ENCODE measurements at regions not wholly inside any gene's neighbourhood (a gene's known extent, or its start where the extent isn't known, plus 50 kb on each side); places are given as distances from the start of the nearest gene placed in this dataset.
"Not testable (repeated sequence)": the region's sequence is repeated elsewhere in the genome, so short reads cannot be mapped to it uniquely, and the experiment has no call there.

GRCh38 chr2:36302911-36303310 lies 52.7 kb upstream of the CRIM1 start:
- CTCF ChIA-PET: no interaction called here

GRCh38 chr2:36301843-36302242 lies 53.7 kb upstream of the CRIM1 start:
- H3K36me3 Mint-ChIP-seq (ENCODE audit: low read depth): no peaks in the 10 kb centered on the region
- H3K9me3 Mint-ChIP-seq: peaks cover 3% of the 10 kb centered on the region
- peaks cover 2% of the 10 kb centered on the region for H3K4me1 Mint-ChIP-seq (ENCODE audit: low read depth)
- no peak overlapping the region for H3K4me3 Mint-ChIP-seq
- no peak overlapping the region for H3K27ac Mint-ChIP-seq
- no peak for DNase-seq
- no peaks in the 10 kb centered on the region for H3K27me3 Mint-ChIP-seq (ENCODE audit: low read depth)
- intact Hi-C loops (cut with micrococcal nuclease): no loop called here
- CTCF ChIA-PET: no interaction called here

More at GRCh38 chr2:36302911-36303310, 52.7 kb upstream of the CRIM1 start:
- no peak overlapping the region for H3K27ac Mint-ChIP-seq
- H3K27me3 Mint-ChIP-seq (ENCODE audit: low read depth): no peaks in the 10 kb centered on the region
- intact Hi-C loops (cut with micrococcal nuclease): no loop called here
- no peak overlapping the region for H3K4me3 Mint-ChIP-seq
- peaks cover 3% of the 10 kb centered on the region for H3K9me3 Mint-ChIP-seq
- H3K4me1 Mint-ChIP-seq (ENCODE audit: low read depth): peaks cover 2% of the 10 kb centered on the region
- H3K36me3 Mint-ChIP-seq (ENCODE audit: low read depth): no peaks in the 10 kb centered on the region
- DNase-seq: no peak

DNA sequence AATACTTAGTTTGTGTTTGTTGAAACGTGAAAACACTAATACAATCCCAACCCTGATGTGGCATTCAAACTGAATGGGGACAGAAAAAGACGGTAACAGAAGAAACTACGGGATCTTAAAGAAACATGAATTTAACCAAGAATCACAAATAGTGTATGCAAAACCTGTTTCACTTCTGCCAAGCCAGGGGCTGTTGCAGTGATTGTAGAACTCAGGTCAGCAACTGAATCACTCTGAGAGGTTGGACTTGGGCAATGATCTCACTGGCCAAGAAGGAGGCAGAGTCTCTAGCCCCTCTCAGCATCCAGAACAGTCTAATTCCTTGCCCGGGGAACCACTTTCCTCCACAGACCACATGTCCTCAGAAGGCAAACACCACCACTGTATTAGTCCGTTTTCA lies 54.9 kb upstream of the CRIM1 start:
- H3K4me3 Mint-ChIP-seq: no peak overlapping the region
- peaks cover 2% of the 10 kb centered on the region for H3K4me1 Mint-ChIP-seq (ENCODE audit: low read depth)
- intact Hi-C loops (cut with micrococcal nuclease): no loop called here
- no peak for DNase-seq
- no peaks in the 10 kb centered on the region for H3K27me3 Mint-ChIP-seq (ENCODE audit: low read depth)
- H3K9me3 Mint-ChIP-seq: peaks cover 3% of the 10 kb centered on the region
- CTCF ChIA-PET: interaction anchor here (0.7 kb wide), 1 partner anchor 157 kb away, joined by 3 read pairs; no protein-coding TSS in a partner anchor
- H3K27ac Mint-ChIP-seq: no peak overlapping the region
- H3K36me3 Mint-ChIP-seq (ENCODE audit: low read depth): no peaks in the 10 kb centered on the region

- Mint-ChIP-seq H3K4me1 (ENCODE audit: low read depth) (no peaks in the 10 kb centered on the region), H3K27ac (no peak overlapping the region), H3K4me3 (no peak overlapping the region), H3K9me3 (no peaks in the 10 kb centered on the region), H3K36me3 (ENCODE audit: low read depth) (no peaks in the 10 kb centered on the region), H3K27me3 (ENCODE audit: low read depth) (no peaks in the 10 kb centered on the region)
- DNase-seq: no peak
- CTCF ChIA-PET: interaction anchor here (0.7 kb wide), 1 partner anchor 152 kb away, joined by 3 read pairs; no protein-coding TSS in a partner anchor
- intact Hi-C loops (cut with micrococcal nuclease): no loop called here
Observed at GRCh38 chr2:36296798-36297197, 58.8 kb upstream of the CRIM1 start.

GRCh38 chr2:36294316-36294721 lies 61.3 kb upstream of the CRIM1 start:
- Mint-ChIP-seq H3K4me1 (ENCODE audit: low read depth) (no peaks in the 10 kb centered on the region), H3K4me3 (no peak overlapping the region), H3K27ac (no peak overlapping the region), H3K9me3 (no peaks in the 10 kb centered on the region), H3K36me3 (ENCODE audit: low read depth) (no peaks in the 10 kb centered on the region), H3K27me3 (ENCODE audit: low read depth) (no peaks in the 10 kb centered on the region)
- CTCF ChIA-PET: no interaction called here
- intact Hi-C loops (cut with micrococcal nuclease): no loop called here
- DNase-seq: no peak

- intact Hi-C loops (cut with micrococcal nuclease): no loop called here
- Mint-ChIP-seq H3K27ac (no peak overlapping the region), H3K27me3 (ENCODE audit: low read depth) (no peaks in the 10 kb centered on the region), H3K4me3 (no peak overlapping the region), H3K9me3 (no peaks in the 10 kb centered on the region), H3K36me3 (ENCODE audit: low read depth) (no peaks in the 10 kb centered on the region), H3K4me1 (ENCODE audit: low read depth) (peaks cover 17% of the 10 kb centered on the region)
- DNase-seq: no peak
- CTCF ChIA-PET: no interaction called here
Observed at GRCh38 chr2:36290306-36290856, 65.2 kb upstream of the CRIM1 start.

DNA sequence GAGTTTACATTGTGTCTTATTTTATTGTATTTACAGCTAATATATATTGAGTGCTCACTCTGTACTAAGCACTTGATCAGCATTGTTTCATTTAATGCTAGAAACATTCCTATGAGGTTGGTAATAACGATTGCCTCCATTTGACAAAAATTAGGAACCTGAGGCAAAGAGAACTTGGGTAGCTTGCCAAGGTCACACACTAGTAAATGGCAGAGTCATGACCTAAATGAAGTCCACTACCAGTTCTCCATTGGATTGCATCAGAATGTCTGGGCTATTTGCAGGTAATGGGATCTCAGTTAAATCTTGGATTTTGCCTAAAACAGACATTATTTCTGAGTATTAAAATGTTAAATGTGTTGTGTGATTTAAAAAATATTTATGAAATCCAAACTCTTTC lies 65.8 kb upstream of the CRIM1 start:
- H3K9me3 Mint-ChIP-seq: no peaks in the 10 kb centered on the region
- no peak overlapping the region for H3K4me3 Mint-ChIP-seq
- DNase-seq: no peak
- no peaks in the 10 kb centered on the region for H3K36me3 Mint-ChIP-seq (ENCODE audit: low read depth)
- H3K27me3 Mint-ChIP-seq (ENCODE audit: low read depth): no peaks in the 10 kb centered on the region
- intact Hi-C loops (cut with micrococcal nuclease): no loop called here
- CTCF ChIA-PET: no interaction called here
- no peak overlapping the region for H3K27ac Mint-ChIP-seq
- H3K4me1 Mint-ChIP-seq (ENCODE audit: low read depth): peaks cover 17% of the 10 kb centered on the region

DNA sequence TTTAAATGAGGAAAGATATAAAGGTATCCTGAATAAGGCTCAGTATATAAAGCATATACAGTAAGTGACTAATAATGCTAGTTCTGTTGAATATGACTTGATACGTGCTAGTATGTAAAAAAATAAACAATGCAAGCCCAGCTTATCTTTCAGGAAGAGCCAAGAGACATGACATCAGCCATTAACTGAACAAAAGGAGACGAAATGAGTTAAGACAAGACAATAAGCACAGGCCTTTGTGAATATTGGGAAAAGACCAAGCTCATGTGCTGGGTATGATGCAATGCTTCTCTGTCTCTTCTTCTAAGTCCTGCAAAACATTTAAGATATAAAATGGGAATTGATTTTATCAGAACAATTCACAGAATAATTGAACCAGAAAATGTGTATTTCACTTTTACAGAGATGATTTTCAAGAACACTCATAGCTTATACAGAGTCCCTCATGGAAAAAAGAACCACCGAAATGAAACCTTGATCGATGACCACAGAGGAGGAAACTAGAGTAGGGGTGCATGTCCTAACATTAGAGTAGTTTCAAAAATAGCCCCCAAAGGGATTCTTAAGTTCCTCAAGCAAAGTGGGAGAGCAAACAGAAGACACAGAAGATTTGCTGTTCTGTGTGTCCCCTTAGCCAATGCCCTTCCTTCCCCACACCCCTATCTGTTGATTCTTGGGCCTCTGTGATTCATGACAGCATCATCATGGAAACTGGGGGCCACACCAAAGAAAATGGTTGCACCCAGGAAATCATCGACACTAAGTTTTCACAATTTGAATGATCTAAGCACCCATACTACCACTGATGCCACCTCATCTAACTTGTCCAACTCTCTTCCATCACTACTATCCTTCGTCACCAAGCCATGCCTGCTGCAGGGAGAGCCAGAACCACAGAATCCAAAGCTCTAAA lies 68.0 kb upstream of the CRIM1 start:
- no peak overlapping the region for H3K4me3 Mint-ChIP-seq
- DNase-seq: peak; percentile 48
- H3K36me3 Mint-ChIP-seq (ENCODE audit: low read depth): peaks cover 1% of the 10 kb centered on the region
- no peaks in the 10 kb centered on the region for H3K27me3 Mint-ChIP-seq (ENCODE audit: low read depth)
- CTCF ChIA-PET: no interaction called here
- H3K27ac Mint-ChIP-seq: no peak overlapping the region
- H3K9me3 Mint-ChIP-seq: no peaks in the 10 kb centered on the region
- peaks cover 17% of the 10 kb centered on the region for H3K4me1 Mint-ChIP-seq (ENCODE audit: low read depth)
- intact Hi-C loops (cut with micrococcal nuclease): no loop called here

- intact Hi-C loops (cut with micrococcal nuclease); H3K36me3 Mint-ChIP-seq (ENCODE audit: low read depth); H3K27me3 Mint-ChIP-seq (ENCODE audit: low read depth); H3K4me3 Mint-ChIP-seq; DNase-seq; H3K27ac Mint-ChIP-seq; H3K4me1 Mint-ChIP-seq (ENCODE audit: low read depth); CTCF ChIA-PET: not testable (repeated sequence)
- H3K9me3 Mint-ChIP-seq: peaks cover 20% of the 10 kb centered on the region
Observed at GRCh38 chr2:36279506-36279905, 76.1 kb upstream of the CRIM1 start.

- CTCF ChIA-PET: interaction anchor here (1.3 kb wide), 1 partner anchor 39 kb away, joined by 3 read pairs; no protein-coding TSS in a partner anchor
- Mint-ChIP-seq H3K36me3 (ENCODE audit: low read depth) (no peaks in the 10 kb centered on the region), H3K4me3 (no peak overlapping the region), H3K27me3 (ENCODE audit: low read depth) (no peaks in the 10 kb centered on the region), H3K9me3 (peaks cover 20% of the 10 kb centered on the region), H3K27ac (no peak overlapping the region), H3K4me1 (ENCODE audit: low read depth) (no peaks in the 10 kb centered on the region)
- intact Hi-C loops (cut with micrococcal nuclease): loop anchor here (1.0 to 2.0 kb wide), 3 partner anchors 32 to 38 kb away; no protein-coding TSS in a partner anchor
- DNase-seq: no peak
Observed at GRCh38 chr2:36277881-36278523, 77.6 kb upstream of the CRIM1 start.

- H3K4me1 Mint-ChIP-seq (ENCODE audit: low read depth): no peaks in the 10 kb centered on the region
- H3K27me3 Mint-ChIP-seq (ENCODE audit: low read depth): no peaks in the 10 kb centered on the region
- intact Hi-C loops (cut with micrococcal nuclease): loop anchor here (1.0 to 2.0 kb wide), 3 partner anchors 31 to 37 kb away; no protein-coding TSS in a partner anchor
- peak; percentile 59 for DNase-seq
- CTCF ChIA-PET: interaction anchor here (1.3 kb wide), 1 partner anchor 38 kb away, joined by 3 read pairs; no protein-coding TSS in a partner anchor
- H3K4me3 Mint-ChIP-seq: no peak overlapping the region
- H3K9me3 Mint-ChIP-seq: peaks cover 20% of the 10 kb centered on the region
- no peaks in the 10 kb centered on the region for H3K36me3 Mint-ChIP-seq (ENCODE audit: low read depth)
- no peak overlapping the region for H3K27ac Mint-ChIP-seq
Observed at GRCh38 chr2:36277146-36277808, 78.3 kb upstream of the CRIM1 start.

DNA sequence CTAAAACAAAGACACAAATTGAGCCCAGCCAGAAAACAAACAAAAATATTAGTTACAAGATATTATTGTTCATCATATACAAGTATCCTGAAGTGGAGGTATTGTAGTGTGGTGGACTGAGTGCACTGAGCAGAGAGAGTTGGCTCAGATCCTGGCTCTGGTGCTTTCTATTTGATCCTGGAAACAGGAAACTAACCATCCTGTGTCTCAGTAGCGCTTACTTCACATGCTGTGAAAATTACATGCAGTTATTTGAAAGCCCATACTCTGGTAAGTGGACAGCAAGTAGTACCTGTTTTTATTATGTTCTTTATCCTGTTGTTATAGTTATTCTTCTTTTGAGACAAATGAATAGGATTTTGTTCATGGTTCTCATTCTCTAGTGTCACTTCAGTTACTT lies 84.3 kb upstream of the CRIM1 start:
- no peak overlapping the region for H3K4me3 Mint-ChIP-seq
- peaks cover 11% of the 10 kb centered on the region for H3K4me1 Mint-ChIP-seq (ENCODE audit: low read depth)
- H3K27me3 Mint-ChIP-seq (ENCODE audit: low read depth): no peaks in the 10 kb centered on the region
- peaks cover 4% of the 10 kb centered on the region for H3K36me3 Mint-ChIP-seq (ENCODE audit: low read depth)
- no peak for DNase-seq
- intact Hi-C loops (cut with micrococcal nuclease): no loop called here
- CTCF ChIA-PET: interaction anchor here (1.2 kb wide), 1 partner anchor 243 kb away, joined by 3 read pairs; no protein-coding TSS in a partner anchor
- no peak overlapping the region for H3K27ac Mint-ChIP-seq
- H3K9me3 Mint-ChIP-seq: peaks cover 16% of the 10 kb centered on the region

Data from activated naive CD4-positive, alpha-beta T cell treated with anti-CD3 and anti-CD28 coated beads for 36 hours (primary cell).